H1 (cell line): ENCODE measurements at regions not wholly inside any gene's neighbourhood (a gene's known extent, or its start where the extent isn't known, plus 50 kb on each side); places are given as distances from the start of the nearest gene placed in this dataset.

Experiments used
- CTCF ChIA-PET: fragments of 300-600 bp; sonication (Branson Sonifier 250); formaldehyde crosslinking; loops from one replicate; lab custom pipeline; 2021; ENCODE audit not compliant: partially characterized antibody; lab: Charles Lee
- POLR2A ChIA-PET: fragments of 300-600 bp; sonication (Branson Sonifier 250); formaldehyde crosslinking; loops from one replicate; lab custom pipeline; 2021; ENCODE audit warnings: inconsistent platforms; ENCODE audit not compliant: partially characterized antibody; lab: Charles Lee
- DNase-seq, 2 experiments: peaks; one replicate each; pipeline versions ENCODE4 v3.0.0 to v3.0.0-alpha.2; 2010 to 2022; ENCODE audit warnings: low spot score in 2 of 2, low read depth in 1 of 2, mixed read lengths in 1 of 2
- FAIRE-seq: peaks from 2 replicates; lab custom pipeline; 2011; peaks lifted over from hg19 to GRCh38; lab: Jason Lieb, UNC
- H2AFZ ChIP-seq: 2 replicates; pipeline ENCODE4 v1.8.1; 2012; ENCODE audit warnings: low read length, inconsistent platforms
- H2AK5ac ChIP-seq: 2 replicates; pipeline ENCODE4 v1.6.1; 2013; ENCODE audit warnings: low read depth, low read length
- H2BK120ac ChIP-seq: replicated peaks from 2 replicates; pipeline ENCODE3; 2013; ENCODE audit warnings: low read depth, low read length, inconsistent platforms
- H2BK12ac ChIP-seq: 2 replicates; pipeline ENCODE4 v1.6.1; 2013; ENCODE audit warnings: low read depth, low read length
- H2BK15ac ChIP-seq: 2 replicates; pipeline ENCODE4 v1.6.1; 2013; ENCODE audit warnings: low read length
- H2BK20ac ChIP-seq: 2 replicates; pipeline ENCODE4 v1.6.1; 2013; ENCODE audit warnings: low read length
- H2BK5ac ChIP-seq: 2 replicates; pipeline ENCODE4 v1.6.1; 2013; ENCODE audit warnings: low read depth, low read length
- H3K14ac ChIP-seq: 2 replicates; pipeline ENCODE4 v1.6.1; 2013; ENCODE audit warnings: inconsistent platforms; ENCODE audit not compliant: insufficient read length
- H3K18ac ChIP-seq: 2 replicates; pipeline ENCODE4 v1.6.1; 2013; ENCODE audit warnings: low read length; ENCODE audit errors: extremely low read depth
- H3K23ac ChIP-seq: 2 replicates; pipeline ENCODE4 v1.6.1; 2013; ENCODE audit warnings: inconsistent platforms; ENCODE audit not compliant: insufficient read length
- H3K23me2 ChIP-seq: 2 replicates; pipeline ENCODE4 v1.6.1; 2013; ENCODE audit warnings: low read depth, low read length
- H3K27ac ChIP-seq: 2 replicates; pipeline ENCODE4 v1.6.1; 2011; ENCODE audit warnings: low read depth, low read length, inconsistent platforms
- H3K27me3 ChIP-seq, 4 experiments: replicated peaks in 1 of 4; 1 replicate in 1 of 4; 2 replicates in 3 of 4; pipeline versions ENCODE4 v1.6.1 to v1.8.1; 2011 to 2013; ENCODE audit warnings: low read length in 3 of 4, mild to moderate bottlenecking in 3 of 4, inconsistent platforms in 2 of 4, mixed read lengths in 2 of 4, moderate library complexity in 1 of 4; ENCODE audit not compliant: control insufficient read depth in 3 of 4, insufficient read depth in 3 of 4; ENCODE audit errors: extremely low read depth in 1 of 4
- H3K36me3 ChIP-seq, 4 experiments: 2 replicates each; pipeline versions ENCODE4 v1.6.1 to v1.8.1; 2011 to 2013; ENCODE audit warnings: mild to moderate bottlenecking in 4 of 4, low read length in 3 of 4, moderate library complexity in 2 of 4, control low read depth in 1 of 4, inconsistent platforms in 1 of 4; ENCODE audit not compliant: insufficient read depth in 4 of 4, control insufficient read depth in 2 of 4
- H3K4ac ChIP-seq: replicated peaks from 2 replicates; pipeline ENCODE3; 2013; ENCODE audit warnings: low read length, low read depth, mixed read lengths, inconsistent platforms; ENCODE audit not compliant: insufficient read length
- H3K4me1 ChIP-seq, 4 experiments: replicated peaks in 1 of 4; 1 replicate in 1 of 4; 2 replicates in 3 of 4; pipeline versions ENCODE4 v1.6.1 to v1.8.1; 2011 to 2013; ENCODE audit warnings: low read length in 3 of 4, inconsistent platforms in 2 of 4, mixed read lengths in 1 of 4; ENCODE audit not compliant: insufficient read depth in 4 of 4, control insufficient read depth in 3 of 4
- H3K4me2 ChIP-seq, 2 experiments: 2 replicates each; pipeline versions ENCODE4 v1.6.1 to v1.8.1; 2011 to 2013; ENCODE audit warnings: low read depth in 2 of 2, low read length in 2 of 2, control low read depth in 1 of 2, inconsistent platforms in 1 of 2, mild to moderate bottlenecking in 1 of 2; ENCODE audit not compliant: insufficient read depth in 1 of 2
- H3K4me3 ChIP-seq, 4 experiments: fragments of 200-600, 300-600 bp in 1 of 4; sonication (generic), shearing (Covaris generic), sonication (Bioruptor Twin) in 1 of 4; 2 replicates each; pipeline versions ENCODE4 v1.5.1 to v1.8.1; 2011 to 2016; ENCODE audit warnings: low read length in 4 of 4, low read depth in 3 of 4, control low read depth in 2 of 4, inconsistent platforms in 2 of 4, mild to moderate bottlenecking in 2 of 4, mixed read lengths in 1 of 4, moderate library complexity in 1 of 4; ENCODE audit not compliant: insufficient read depth in 2 of 4; ENCODE audit errors: extremely low read depth in 1 of 4
- H3K56ac ChIP-seq: replicated peaks from 2 replicates; pipeline ENCODE3; 2013; ENCODE audit warnings: low read depth, mild to moderate bottlenecking, mixed read lengths, low read length, inconsistent platforms; ENCODE audit not compliant: insufficient read length
- H3K79me1 ChIP-seq: 2 replicates; pipeline ENCODE4 v1.6.1; 2013; ENCODE audit warnings: low read depth, low read length, control low read depth
- H3K79me2 ChIP-seq, 2 experiments: 2 replicates each; pipeline versions ENCODE4 v1.6.1 to v1.8.1; 2012 to 2013; ENCODE audit warnings: low read length in 2 of 2, mild to moderate bottlenecking in 2 of 2, inconsistent platforms in 1 of 2; ENCODE audit not compliant: insufficient read depth in 2 of 2, control insufficient read depth in 1 of 2
- H3K9ac ChIP-seq, 4 experiments: replicated peaks in 1 of 4; 1 replicate in 1 of 4; 2 replicates in 3 of 4; pipeline versions ENCODE4 v1.6.1 to v1.8.1; 2011 to 2013; ENCODE audit warnings: low read depth in 3 of 4, low read length in 3 of 4, control low read depth in 2 of 4, mild to moderate bottlenecking in 2 of 4, moderate library complexity in 2 of 4, inconsistent platforms in 1 of 4; ENCODE audit errors: extremely low read depth in 1 of 4
- H3K9me3 ChIP-seq, 2 experiments: 2 replicates each; pipeline versions ENCODE4 v1.6.1 to v1.8.1; 2012 to 2013; ENCODE audit warnings: mild to moderate bottlenecking in 2 of 2, moderate library complexity in 2 of 2, control low read depth in 1 of 2, inconsistent platforms in 1 of 2, low read depth in 1 of 2, low read length in 1 of 2, mixed read lengths in 1 of 2; ENCODE audit not compliant: insufficient read depth in 2 of 2
- H4K20me1 ChIP-seq, 2 experiments: replicated peaks in 1 of 2; 2 replicates each; pipeline versions ENCODE3 to v1.8.1; 2011 to 2013; ENCODE audit warnings: inconsistent platforms in 2 of 2, low read length in 2 of 2, mild to moderate bottlenecking in 1 of 2; ENCODE audit not compliant: insufficient read depth in 2 of 2, control insufficient read depth in 1 of 2
- H4K5ac ChIP-seq: 2 replicates; pipeline ENCODE4 v1.6.1; 2013; ENCODE audit warnings: low read length, low read depth, mixed read lengths, inconsistent platforms; ENCODE audit not compliant: insufficient read length
- H4K8ac ChIP-seq: 2 replicates; pipeline ENCODE4 v1.8.0; 2013; ENCODE audit warnings: mild to moderate bottlenecking, moderate library complexity, low read length, inconsistent platforms; ENCODE audit not compliant: insufficient read depth; ENCODE audit errors: extremely low read depth
- H4K91ac ChIP-seq: replicated peaks from 2 replicates; pipeline ENCODE3; 2013; ENCODE audit warnings: low read length, mixed read lengths, inconsistent platforms; ENCODE audit not compliant: insufficient read length
- ATF2 ChIP-seq: IDR thresholded peaks from 2 replicates; pipeline ENCODE4 v1.6.1; 2012; ENCODE audit warnings: low read length, inconsistent platforms
- CHD2 ChIP-seq: IDR thresholded peaks from 2 replicates; pipeline ENCODE4 v1.6.1; 2012; ENCODE audit warnings: low read length, improper control_type of control experiment
- E2F6 ChIP-seq: IDR thresholded peaks from 2 replicates; pipeline ENCODE4 v1.6.1; 2012; ENCODE audit warnings: inconsistent platforms
- JUN ChIP-seq: IDR thresholded peaks from 2 replicates; pipeline ENCODE4 v1.6.1; 2011; ENCODE audit warnings: low read depth, mild to moderate bottlenecking, improper control_type of control experiment, low read length
- NANOG ChIP-seq: IDR thresholded peaks from 2 replicates; pipeline ENCODE4 v1.6.1; 2011; ENCODE audit warnings: low read length, low read depth, mild to moderate bottlenecking, inconsistent platforms; ENCODE audit not compliant: insufficient read depth, poor library complexity, severe bottlenecking
- SAP30 ChIP-seq: fragments of 300-600 bp; sonication (generic); IDR thresholded peaks from 2 replicates; pipeline ENCODE4 v1.7.1; 2012; ENCODE audit warnings: low read length, moderate library complexity, mild to moderate bottlenecking, inconsistent platforms; ENCODE audit not compliant: insufficient read depth, insufficient replicate concordance
- SUZ12 ChIP-seq: fragments of 200-600 bp; sonication (generic); IDR thresholded peaks from 2 replicates; pipeline ENCODE4 v1.6.1; 2012; ENCODE audit warnings: mild to moderate bottlenecking, inconsistent platforms, low read length, moderate library complexity, mixed read lengths
- WGBS, 2 experiments: shearing (Covaris generic) in 1 of 2; methylation state at CpG; one replicate each; pipeline versions ENCODE4 v1.1.6 to v1.1.7; 2013 to 2015; ENCODE audit warnings: low lambda C conversion rate in 2 of 2, mixed read lengths in 2 of 2, inconsistent platforms in 1 of 2, low coverage in 1 of 2, missing lambda C conversion rate in 1 of 2; ENCODE audit not compliant: insufficient replicate concordance in 2 of 2, insufficient coverage in 1 of 2, insufficient read length in 1 of 2; ENCODE audit errors: extremely low coverage in 1 of 2, missing lambda C conversion rate in 1 of 2; 5-methylcytosine and 5-hydroxymethylcytosine counted together

GRCh38 chr3:105950881-105951600 lies 82.2 kb upstream of the CBLB start:
- no peak overlapping the region for H3K18ac ChIP-seq
- no peak overlapping the region for H3K4ac ChIP-seq
- no peak overlapping the region for H3K14ac ChIP-seq
- no peak overlapping the region for H3K23ac ChIP-seq
- DNase-seq (no peak), FAIRE-seq (no peak)
- H4K91ac ChIP-seq = no peak overlapping the region
- ChIA-PET POLR2A (no interaction called here), CTCF (interaction anchor here (1.4 kb wide), 1 partner anchor 9 kb away, joined by 5 read pairs; no protein-coding TSS in a partner anchor)
- no peaks in the 10 kb centered on the region for H3K79me2 ChIP-seq
- H2AFZ ChIP-seq = no peak overlapping the region
- H2BK5ac ChIP-seq = no peak overlapping the region
- H2BK120ac ChIP-seq = no peak overlapping the region
- no peak overlapping the region for H4K8ac ChIP-seq
- no peaks in the 10 kb centered on the region for H3K4me1 ChIP-seq
- H3K4me3 ChIP-seq = no peak overlapping the region
- H2AK5ac ChIP-seq = no peak overlapping the region
- no peak overlapping the region for H4K5ac ChIP-seq
- H3K9ac ChIP-seq = no peak overlapping the region
- no peak overlapping the region for H3K4me2 ChIP-seq
- no peaks in the 10 kb centered on the region for H3K27me3 ChIP-seq
- no peaks in the 10 kb centered on the region for H4K20me1 ChIP-seq
- no peak overlapping the region for H2BK15ac ChIP-seq
- H3K27ac ChIP-seq = no peak overlapping the region
- H3K56ac ChIP-seq = no peak overlapping the region
- no peaks in the 10 kb centered on the region for H3K79me1 ChIP-seq
- H2BK20ac ChIP-seq = no peak overlapping the region
- WGBS, 2 experiments = 95% methylated on average over 2 of the region's 2 CpGs; no CpG with 5 or more reads in 1 of the 2 experiments
- no peaks in the 10 kb centered on the region for H3K23me2 ChIP-seq
- no peaks in the 10 kb centered on the region for H3K36me3 ChIP-seq
- no peak overlapping the region for H2BK12ac ChIP-seq
- TF ChIP-seq SAP30 = no peak
- TF ChIP-seq NANOG = no peak
- TF ChIP-seq E2F6 = no peak
- TF ChIP-seq JUN = no peak
- TF ChIP-seq CHD2 = no peak
- no peak for TF ChIP-seq SUZ12
- TF ChIP-seq ATF2 = no peak
- no peaks in the 10 kb centered on the region for H3K9me3 ChIP-seq
